ENCODE measurements at regions not wholly inside any gene's neighbourhood (a gene's known extent, or its start where the extent isn't known, plus 50 kb on each side); places are given as distances from the start of the nearest gene placed in this dataset.
A peak's percentile ranks its signal among the peaks of the same experiment; 100 is the strongest.

- H3K9me3 ChIP-seq, result no peaks in the 10 kb centered on the region
- H3K36me3 ChIP-seq, result no peaks in the 10 kb centered on the region
- 51 to 54% methylated on average over 3 of the region's 3 CpGs for whole genome bisulfite sequencing, 2 donors
- H3K27ac ChIP-seq, result peak overlapping the region in 2 of 4 donors; percentile 55 to 63
- peak overlapping the region in 1 of 4 donors; percentile 21 for H3K4me3 ChIP-seq
- H3K27me3 ChIP-seq, result peaks cover 0 to 7% (median 0%) of the 10 kb centered on the region in 4 donors
- no peak for TF ChIP-seq POLR2A (IDR thresholded peaks at IDR 0.05)
- TF ChIP-seq, protein P1, sequence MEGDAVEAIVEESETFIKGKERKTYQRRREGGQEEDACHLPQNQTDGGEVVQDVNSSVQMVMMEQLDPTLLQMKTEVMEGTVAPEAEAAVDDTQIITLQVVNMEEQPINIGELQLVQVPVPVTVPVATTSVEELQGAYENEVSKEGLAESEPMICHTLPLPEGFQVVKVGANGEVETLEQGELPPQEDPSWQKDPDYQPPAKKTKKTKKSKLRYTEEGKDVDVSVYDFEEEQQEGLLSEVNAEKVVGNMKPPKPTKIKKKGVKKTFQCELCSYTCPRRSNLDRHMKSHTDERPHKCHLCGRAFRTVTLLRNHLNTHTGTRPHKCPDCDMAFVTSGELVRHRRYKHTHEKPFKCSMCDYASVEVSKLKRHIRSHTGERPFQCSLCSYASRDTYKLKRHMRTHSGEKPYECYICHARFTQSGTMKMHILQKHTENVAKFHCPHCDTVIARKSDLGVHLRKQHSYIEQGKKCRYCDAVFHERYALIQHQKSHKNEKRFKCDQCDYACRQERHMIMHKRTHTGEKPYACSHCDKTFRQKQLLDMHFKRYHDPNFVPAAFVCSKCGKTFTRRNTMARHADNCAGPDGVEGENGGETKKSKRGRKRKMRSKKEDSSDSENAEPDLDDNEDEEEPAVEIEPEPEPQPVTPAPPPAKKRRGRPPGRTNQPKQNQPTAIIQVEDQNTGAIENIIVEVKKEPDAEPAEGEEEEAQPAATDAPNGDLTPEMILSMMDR (IDR thresholded peaks at IDR 0.05), result no peak
- no peak for DNase-seq
- H3K4me1 ChIP-seq, result no peaks in the 10 kb centered on the region
- intact Hi-C loops (cut with DNase I), result no loop called here
These were observed 56.1 kb downstream of the MRPL57 start for GRCh38 chr13:21232599-21232998.

GRCh38 chr13:21233086-21233485 lies 56.6 kb downstream of the MRPL57 start:
- no peaks in the 10 kb centered on the region for H3K9me3 ChIP-seq
- DNase-seq, result no peak
- peak overlapping the region in 1 of 4 donors; percentile 30 for H3K4me3 ChIP-seq
- no peaks in the 10 kb centered on the region for H3K4me1 ChIP-seq
- WGBS, 2 donors, result 58 to 59% methylated on average over 3 of the region's 3 CpGs
- intact Hi-C loops (cut with DNase I), result no loop called here
- no peaks in the 10 kb centered on the region for H3K36me3 ChIP-seq
- peak overlapping the region in 1 of 4 donors; percentile 55 for H3K27ac ChIP-seq
- peaks cover 0 to 7% (median 0%) of the 10 kb centered on the region in 4 donors for H3K27me3 ChIP-seq
- TF ChIP-seq, protein P1 (IDR thresholded peaks at IDR 0.05), result no peak
- TF ChIP-seq POLR2A (IDR thresholded peaks at IDR 0.05), result no peak

DNA sequence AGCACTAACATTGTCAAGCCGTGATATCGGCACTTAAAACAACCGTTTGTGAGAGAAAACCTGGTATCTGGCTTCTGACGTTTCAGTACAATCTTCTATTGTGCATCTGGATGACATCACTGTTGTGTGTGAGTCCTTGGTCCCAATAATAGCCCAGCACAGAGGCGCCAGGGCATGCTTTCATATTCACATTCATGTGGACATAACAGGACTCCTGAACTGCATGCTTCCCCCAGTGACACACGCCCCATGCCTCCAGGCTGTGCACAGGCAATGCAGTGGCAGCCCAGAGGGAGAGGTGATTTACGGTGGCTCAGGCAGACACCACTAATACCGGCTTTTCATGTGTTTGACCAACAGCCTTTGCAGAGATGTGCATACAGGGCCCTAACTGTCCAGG lies 58.1 kb downstream of the MRPL57 start:
- 51 to 69% methylated on average over 5 of the region's 8 CpGs for WGBS, 2 donors
- no peak for DNase-seq
- no peak overlapping the region for H3K4me3 ChIP-seq
- no peak overlapping the region for H3K27ac ChIP-seq
- TF ChIP-seq POLR2A (IDR thresholded peaks at IDR 0.05), result no peak
- TF ChIP-seq, protein P1 (IDR thresholded peaks at IDR 0.05), result no peak
- intact Hi-C loops (cut with DNase I), result no loop called here
- H3K36me3 ChIP-seq, result no peaks in the 10 kb centered on the region
- H3K4me1 ChIP-seq, result no peaks in the 10 kb centered on the region
- no peaks in the 10 kb centered on the region for H3K9me3 ChIP-seq
- peaks cover 0 to 7% (median 0%) of the 10 kb centered on the region in 4 donors for H3K27me3 ChIP-seq

- no peak overlapping the region for H3K4me3 ChIP-seq
- no peaks in the 10 kb centered on the region for H3K4me1 ChIP-seq
- no peak for TF ChIP-seq POLR2A (IDR thresholded peaks at IDR 0.05)
- TF ChIP-seq, protein P1 (IDR thresholded peaks at IDR 0.05), result no peak
- no peak overlapping the region for H3K27ac ChIP-seq
- DNase-seq, result no peak
- intact Hi-C loops (cut with DNase I), result no loop called here
- 85 to 92% methylated on average over 10 to 12 of the region's 12 CpGs for WGBS, 2 donors
- H3K27me3 ChIP-seq, result peaks cover 0 to 7% (median 0%) of the 10 kb centered on the region in 4 donors
- H3K36me3 ChIP-seq, result no peaks in the 10 kb centered on the region
- no peaks in the 10 kb centered on the region for H3K9me3 ChIP-seq
These were observed 58.7 kb downstream of the MRPL57 start for GRCh38 chr13:21235174-21235573.

DNA sequence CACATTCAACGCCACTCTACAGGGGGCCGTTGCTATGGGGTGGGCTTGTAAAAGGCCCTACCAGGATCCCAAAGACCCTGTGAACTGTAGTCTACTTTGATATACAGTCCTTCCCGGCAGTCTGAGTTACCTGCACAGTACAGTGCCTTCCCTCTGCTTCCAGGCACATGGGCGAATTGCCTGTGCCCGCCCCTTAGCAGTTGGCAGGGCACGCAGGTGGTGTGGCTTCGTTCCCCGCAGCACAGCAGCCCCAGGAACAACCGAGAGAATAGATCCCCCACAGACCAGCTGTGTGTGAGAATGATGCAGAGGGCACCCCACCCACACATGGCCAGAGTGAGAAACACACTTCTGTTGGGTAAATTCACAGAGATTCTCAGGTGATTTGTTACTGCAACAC lies 60.6 kb downstream of the MRPL57 start:
- H3K4me3 ChIP-seq, result no peak overlapping the region
- H3K27me3 ChIP-seq, result peaks cover 0 to 7% (median 0%) of the 10 kb centered on the region in 4 donors
- DNase-seq, result no peak
- no peaks in the 10 kb centered on the region for H3K36me3 ChIP-seq
- no peaks in the 10 kb centered on the region for H3K9me3 ChIP-seq
- H3K4me1 ChIP-seq, result no peaks in the 10 kb centered on the region
- intact Hi-C loops (cut with DNase I), result no loop called here
- 55 to 81% methylated on average over 3 to 4 of the region's 9 CpGs for WGBS, 2 donors
- H3K27ac ChIP-seq, result no peak overlapping the region
- TF ChIP-seq, protein P1 (IDR thresholded peaks at IDR 0.05), result no peak
- TF ChIP-seq POLR2A (IDR thresholded peaks at IDR 0.05), result no peak
